ENCODE measurements at regions not wholly inside any gene's neighbourhood (a gene's known extent, or its start where the extent isn't known, plus 50 kb on each side); places are given as distances from the start of the nearest gene placed in this dataset.

GRCh38 chr11:70525006-70525405 is 126.7 kb downstream of the CTTN start:
- H3K4me3 ChIP-seq (ENCODE audit: low read depth, low read length): no peak overlapping the region
- DNase-seq (ENCODE audit: low read depth): no peak
- TF ChIP-seq CTCF (IDR thresholded peaks at IDR 0.05; ENCODE audit: insufficient read depth, low read depth, low read length, missing control alignments): no peak

DNA sequence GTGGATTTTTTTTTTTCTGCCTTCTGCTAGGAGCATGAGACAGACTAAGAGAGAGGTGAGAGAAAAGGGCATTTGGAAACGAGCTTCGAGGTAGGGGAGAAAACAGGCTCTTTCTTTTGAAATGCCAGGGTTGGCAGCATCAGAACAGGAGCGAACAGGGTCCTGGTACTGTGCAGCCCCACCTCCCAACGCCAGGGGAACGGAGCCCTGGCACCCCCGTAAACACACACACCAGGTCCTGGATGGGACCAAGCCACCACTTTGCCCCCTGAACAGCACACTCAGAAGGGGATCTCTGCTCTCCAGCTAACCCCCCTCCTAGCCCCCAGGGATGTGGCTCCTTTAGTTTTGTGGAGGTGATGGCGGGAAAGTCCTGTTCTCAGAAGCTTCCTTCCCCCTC is 127.1 kb downstream of the CTTN start:
- H3K4me3 ChIP-seq (ENCODE audit: low read depth, low read length): no peak overlapping the region
- no peak for DNase-seq (ENCODE audit: low read depth)
- TF ChIP-seq CTCF (IDR thresholded peaks at IDR 0.05; ENCODE audit: insufficient read depth, low read depth, low read length, missing control alignments): no peak

DNA sequence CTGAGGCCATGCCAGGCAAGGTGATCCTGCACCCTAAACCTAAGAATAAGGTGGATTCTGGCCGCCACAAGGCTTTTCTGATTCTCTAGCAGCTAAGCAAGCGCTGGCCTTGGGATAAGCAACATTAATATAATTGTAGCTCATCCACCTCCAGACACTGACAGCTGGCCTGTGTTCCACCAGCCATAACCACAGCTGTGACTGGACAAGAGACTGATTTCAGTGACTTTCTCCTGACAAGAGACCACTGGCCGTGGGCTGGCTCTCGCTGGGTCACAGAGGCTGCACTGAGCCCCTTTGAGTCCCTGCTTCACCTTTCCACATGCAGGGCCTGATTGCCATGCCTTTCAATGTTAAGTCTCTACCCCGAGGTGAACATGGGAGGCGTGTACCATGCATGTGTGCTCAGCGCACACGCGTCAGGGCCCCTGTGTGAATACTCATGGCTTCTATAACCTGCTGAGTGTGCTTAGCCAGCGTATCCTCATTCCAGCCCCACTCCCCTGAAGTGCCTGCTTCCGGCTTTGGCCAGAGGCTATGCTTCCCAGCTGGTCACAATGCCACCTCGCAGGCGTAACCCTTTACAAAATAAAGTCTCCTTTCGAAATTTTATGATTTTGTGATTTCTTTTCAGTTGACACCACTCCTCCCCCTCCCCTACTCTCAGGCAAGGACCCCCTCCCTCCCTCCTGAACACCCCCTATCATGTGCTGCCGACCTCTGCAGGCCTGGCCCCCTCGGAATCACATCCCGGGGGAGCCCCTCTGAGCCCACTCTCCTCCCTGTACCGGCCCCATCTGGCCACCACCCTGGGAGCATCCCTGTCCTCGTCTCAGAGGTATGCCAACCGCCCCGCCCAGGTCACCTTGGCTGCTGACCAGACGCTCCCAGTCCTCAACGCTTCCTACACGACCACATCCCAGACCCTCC is 128.1 kb downstream of the CTTN start:
- DNase-seq (ENCODE audit: low read depth): no peak
- no peak overlapping the region for H3K4me3 ChIP-seq (ENCODE audit: low read depth, low read length)
- TF ChIP-seq CTCF (IDR thresholded peaks at IDR 0.05; ENCODE audit: insufficient read depth, low read depth, low read length, missing control alignments): no peak

DNA sequence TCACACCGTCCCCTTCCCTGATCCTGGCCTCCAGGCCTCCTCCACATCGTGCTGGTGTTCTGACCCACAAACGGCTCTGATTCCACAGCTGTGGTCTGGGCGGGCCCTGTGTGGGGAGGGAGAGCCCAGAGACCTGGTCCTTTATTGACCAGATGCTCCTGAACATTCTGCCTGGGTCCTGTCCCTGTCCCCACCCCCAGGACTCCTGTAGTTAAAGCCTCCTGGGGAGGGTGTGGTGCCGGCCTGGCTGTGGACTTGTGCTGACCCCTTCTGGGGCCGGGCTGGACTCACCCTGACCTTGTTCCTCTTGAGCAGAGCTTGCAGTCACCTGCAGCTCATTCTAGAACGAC is 128.7 kb downstream of the CTTN start:
- DNase-seq (ENCODE audit: low read depth): no peak
- TF ChIP-seq CTCF (IDR thresholded peaks at IDR 0.05; ENCODE audit: insufficient read depth, low read depth, low read length, missing control alignments): no peak
- H3K4me3 ChIP-seq (ENCODE audit: low read depth, low read length): no peak overlapping the region

DNA sequence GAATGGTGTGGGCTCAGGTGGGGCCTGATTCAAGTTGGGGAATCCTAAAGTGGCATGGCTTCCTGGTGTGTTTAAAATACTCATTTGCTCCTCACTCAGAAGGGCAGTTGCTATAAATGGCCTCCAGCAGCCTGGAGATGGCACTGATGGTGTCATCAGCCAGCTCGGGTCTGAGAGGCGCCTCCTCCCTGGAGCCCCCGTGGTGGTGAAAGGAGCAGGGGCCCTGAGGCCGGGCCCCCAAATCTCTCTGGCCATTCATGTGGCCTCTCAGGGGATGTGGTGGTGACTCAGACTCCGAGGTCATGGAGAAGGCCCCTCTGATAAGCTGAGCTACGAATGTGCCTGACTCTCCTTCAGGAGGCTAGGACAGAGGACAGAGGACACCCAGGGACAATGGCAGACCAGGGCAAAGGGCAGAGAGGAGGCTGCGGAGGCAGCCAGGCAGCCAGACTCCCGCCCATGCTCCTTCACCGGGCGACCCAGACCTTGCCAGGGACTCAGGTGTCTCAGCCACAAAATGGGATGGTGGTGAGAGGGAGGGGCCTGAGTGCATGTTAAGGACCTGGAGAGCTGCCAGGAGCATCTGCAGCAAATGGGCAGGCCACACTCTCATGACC is 129.2 kb downstream of the CTTN start:
- H3K4me3 ChIP-seq (ENCODE audit: low read depth, low read length): no peak overlapping the region
- no peak for DNase-seq (ENCODE audit: low read depth)
- TF ChIP-seq CTCF (IDR thresholded peaks at IDR 0.05; ENCODE audit: insufficient read depth, low read depth, low read length, missing control alignments): no peak

DNA sequence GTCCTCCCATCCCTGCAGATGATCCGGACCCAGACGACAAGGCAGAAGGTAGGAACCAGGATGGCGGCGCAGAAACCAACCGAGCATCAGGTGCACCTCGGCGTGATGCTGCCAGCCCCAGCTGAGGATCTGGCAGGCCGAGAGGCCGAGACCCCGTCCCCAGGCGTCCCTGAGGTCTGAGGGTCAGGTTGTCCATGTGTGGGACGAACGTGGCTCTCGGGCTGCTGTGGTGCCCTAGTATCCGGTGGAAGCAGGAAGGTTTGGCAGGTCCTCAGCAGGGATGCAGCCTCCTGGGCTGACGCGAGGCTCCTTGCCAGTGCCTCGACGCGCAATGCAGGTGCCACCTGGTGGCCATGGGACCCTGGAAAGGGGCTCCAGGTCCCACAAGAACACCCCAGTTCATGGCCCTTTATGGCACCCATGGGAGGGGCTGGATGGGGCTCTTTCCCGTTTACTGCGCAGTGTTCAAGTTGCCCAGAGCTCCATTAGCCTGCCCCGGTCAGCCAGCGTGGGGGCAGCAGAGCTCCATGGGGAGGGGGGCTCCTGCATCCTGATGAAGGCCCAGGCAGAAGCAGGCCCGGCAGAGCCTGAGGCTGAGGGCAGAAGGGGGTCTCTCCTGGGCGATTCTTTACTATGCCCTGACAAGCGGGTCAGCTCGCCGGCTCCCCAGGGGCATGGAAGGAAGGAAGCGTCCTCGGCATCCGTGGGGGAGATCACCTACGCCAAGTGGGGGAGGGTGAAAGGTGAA is 129.9 kb downstream of the CTTN start:
- no peak overlapping the region for H3K4me3 ChIP-seq (ENCODE audit: low read depth, low read length)
- DNase-seq (ENCODE audit: low read depth): no peak
- no peak for TF ChIP-seq CTCF (IDR thresholded peaks at IDR 0.05; ENCODE audit: insufficient read depth, low read depth, low read length, missing control alignments)

Measured in GM12865 (cell line).